SU-DHL-6 (cell line): ENCODE measurements at regions not wholly inside any gene's neighbourhood (a gene's known extent, or its start where the extent isn't known, plus 50 kb on each side); places are given as distances from the start of the nearest gene placed in this dataset.

Experiments
- H2AFZ ChIP-seq: fragments of 200-600 bp; sonication (generic); 2 replicates; pipeline ENCODE4 v1.6.1; 2014; ENCODE audit warnings: low read depth, mild to moderate bottlenecking, moderate library complexity, mixed read lengths, antibody characterized with exemption, low read length; ENCODE audit not compliant: severe bottlenecking
- H3F3A ChIP-seq: fragments of 200-600 bp; shearing (Covaris generic); 2 replicates; pipeline ENCODE4 v1.6.0; 2016; ENCODE audit warnings: antibody characterized with exemption, mild to moderate bottlenecking; ENCODE audit not compliant: insufficient read depth
- H3K27ac ChIP-seq: fragments of 200-600 bp; sonication (generic); 2 replicates; pipeline ENCODE4 v1.5.1; 2016; ENCODE audit warnings: low read depth, mild to moderate bottlenecking, low read length, moderate library complexity, mixed read lengths
- H3K27me3 ChIP-seq: fragments of 200-600 bp; sonication (generic), shearing (Covaris generic); 2 replicates; pipeline ENCODE4 v1.6.0; 2014; ENCODE audit warnings: mild to moderate bottlenecking, low read length
- H3K36me3 ChIP-seq: fragments of 200-600 bp; sonication (generic); 2 replicates; pipeline ENCODE4 v1.6.1; 2014; ENCODE audit warnings: mild to moderate bottlenecking, low read length, mixed read lengths
- H3K4me2 ChIP-seq: fragments of 300-600, 200-600 bp; shearing (Covaris generic), sonication (generic); 2 replicates; pipeline ENCODE4 v1.6.0; 2014; ENCODE audit warnings: low read length, low read depth, mild to moderate bottlenecking; ENCODE audit not compliant: poor library complexity, severe bottlenecking
- H3K4me3 ChIP-seq: fragments of 200-600 bp; sonication (generic); 2 replicates; pipeline ENCODE4 v1.5.1; 2014; ENCODE audit warnings: antibody characterized with exemption, low read length, mild to moderate bottlenecking, mixed read lengths; ENCODE audit not compliant: insufficient read depth, poor library complexity, severe bottlenecking
- H3K79me2 ChIP-seq: fragments of 200-600 bp; sonication (generic); 2 replicates; pipeline ENCODE4 v1.6.1; 2014; ENCODE audit warnings: mild to moderate bottlenecking, low read length, moderate library complexity; ENCODE audit not compliant: insufficient read depth
- H3K9ac ChIP-seq: fragments of 200-600 bp; sonication (generic); 2 replicates; pipeline ENCODE4 v1.7.0; 2014; ENCODE audit warnings: mild to moderate bottlenecking, low read length
- H3K9me2 ChIP-seq: fragments of 200-600 bp; sonication (generic); replicated peaks from 2 replicates; pipeline ENCODE4 v1.6.1; 2014; ENCODE audit warnings: low read length; ENCODE audit not compliant: insufficient read depth
- H3K9me3 ChIP-seq: fragments of 200-600 bp; sonication (generic); 2 replicates; pipeline ENCODE4 v1.6.1; 2014; ENCODE audit warnings: low read length, mixed read lengths; ENCODE audit not compliant: insufficient read depth
- H4K20me1 ChIP-seq: fragments of 200-600 bp; sonication (generic); 2 replicates; pipeline ENCODE4 v1.6.1; 2014; ENCODE audit warnings: low read depth, mild to moderate bottlenecking, antibody characterized with exemption, low read length, moderate library complexity, mixed read lengths
- EZH2phosphoT487 ChIP-seq: fragments of 200-600 bp; sonication (generic), shearing (Covaris generic); conservative IDR thresholded peaks from 2 replicates; pipeline ENCODE4 v1.6.1; 2018; ENCODE audit warnings: mild to moderate bottlenecking, antibody characterized with exemption, low read length, moderate library complexity, mixed read lengths
- TF ChIP-seq, protein P1 (sequence below): fragments of 200-600 bp; sonication (generic); IDR thresholded peaks from one replicate; pipeline ENCODE4 v1.5.1; 2017; ENCODE audit warnings: antibody characterized with exemption, mild to moderate bottlenecking, low read length, moderate library complexity; ENCODE audit not compliant: insufficient read depth, poor library complexity, severe bottlenecking

DNA sequence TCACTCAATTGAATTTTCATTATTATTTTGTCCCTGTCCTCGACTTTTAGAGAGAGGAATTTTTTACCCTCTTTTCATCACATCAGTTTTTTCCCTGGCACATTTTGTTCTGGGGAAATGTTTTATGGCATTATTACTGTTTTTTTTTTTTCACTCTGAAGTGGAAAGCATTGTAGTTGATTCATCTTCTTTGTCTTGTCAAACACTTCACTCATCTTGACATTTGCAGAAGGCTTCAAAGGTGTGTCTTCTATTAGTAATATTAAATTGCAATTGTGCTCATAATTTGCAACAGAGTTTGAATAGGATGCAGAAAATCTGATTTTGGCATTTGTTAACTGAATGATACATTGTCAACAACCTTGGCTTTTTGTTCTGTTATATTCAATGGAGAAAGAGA, 545.4 kb upstream of the ARX start:
- H3K36me3 ChIP-seq = no peaks in the 10 kb centered on the region
- no peaks in the 10 kb centered on the region for H3K9me3 ChIP-seq
- no peak overlapping the region for H2AFZ ChIP-seq
- no peak overlapping the region for H3K27ac ChIP-seq
- TF ChIP-seq, protein P1, sequence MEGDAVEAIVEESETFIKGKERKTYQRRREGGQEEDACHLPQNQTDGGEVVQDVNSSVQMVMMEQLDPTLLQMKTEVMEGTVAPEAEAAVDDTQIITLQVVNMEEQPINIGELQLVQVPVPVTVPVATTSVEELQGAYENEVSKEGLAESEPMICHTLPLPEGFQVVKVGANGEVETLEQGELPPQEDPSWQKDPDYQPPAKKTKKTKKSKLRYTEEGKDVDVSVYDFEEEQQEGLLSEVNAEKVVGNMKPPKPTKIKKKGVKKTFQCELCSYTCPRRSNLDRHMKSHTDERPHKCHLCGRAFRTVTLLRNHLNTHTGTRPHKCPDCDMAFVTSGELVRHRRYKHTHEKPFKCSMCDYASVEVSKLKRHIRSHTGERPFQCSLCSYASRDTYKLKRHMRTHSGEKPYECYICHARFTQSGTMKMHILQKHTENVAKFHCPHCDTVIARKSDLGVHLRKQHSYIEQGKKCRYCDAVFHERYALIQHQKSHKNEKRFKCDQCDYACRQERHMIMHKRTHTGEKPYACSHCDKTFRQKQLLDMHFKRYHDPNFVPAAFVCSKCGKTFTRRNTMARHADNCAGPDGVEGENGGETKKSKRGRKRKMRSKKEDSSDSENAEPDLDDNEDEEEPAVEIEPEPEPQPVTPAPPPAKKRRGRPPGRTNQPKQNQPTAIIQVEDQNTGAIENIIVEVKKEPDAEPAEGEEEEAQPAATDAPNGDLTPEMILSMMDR = no peak
- no peak for TF ChIP-seq EZH2phosphoT487
- no peak overlapping the region for H3K4me2 ChIP-seq
- H3K9ac ChIP-seq = no peak overlapping the region
- H3K9me2 ChIP-seq = no peaks in the 10 kb centered on the region
- no peaks in the 10 kb centered on the region for H3K27me3 ChIP-seq
- H3K4me3 ChIP-seq = no peak overlapping the region
- H3K79me2 ChIP-seq = no peaks in the 10 kb centered on the region
- H4K20me1 ChIP-seq = no peaks in the 10 kb centered on the region
- H3F3A ChIP-seq = no peaks in the 10 kb centered on the region

DNA sequence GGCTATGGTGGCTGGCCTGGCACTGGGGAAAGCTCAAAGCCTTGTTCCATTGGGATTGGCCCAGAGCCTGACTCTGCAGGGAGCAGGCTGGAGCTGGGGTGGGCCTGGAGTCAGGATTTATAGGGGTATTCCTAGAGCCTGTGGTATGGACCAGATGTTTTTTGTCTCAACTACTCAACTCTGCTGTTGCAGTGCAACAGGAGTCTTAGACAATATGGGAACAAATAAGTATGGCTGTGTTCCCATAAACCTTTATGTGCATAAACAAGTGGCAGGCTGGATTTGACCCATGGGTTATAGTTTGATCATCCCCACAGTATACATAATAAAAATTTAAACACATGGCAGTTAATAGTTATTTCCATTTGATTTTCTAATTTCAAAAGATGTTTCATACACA, 557.9 kb upstream of the ARX start:
- Histone ChIP-seq H3K9ac (no peak overlapping the region), H3K9me3 (no peaks in the 10 kb centered on the region), H3K79me2 (no peaks in the 10 kb centered on the region), H3K36me3 (no peaks in the 10 kb centered on the region), H3K4me2 (no peak overlapping the region), H3K9me2 (no peaks in the 10 kb centered on the region), H3K4me3 (no peak overlapping the region), H3K27ac (no peak overlapping the region), H3K27me3 (no peaks in the 10 kb centered on the region), H3F3A (no peaks in the 10 kb centered on the region), H2AFZ (no peak overlapping the region), H4K20me1 (no peaks in the 10 kb centered on the region)
- TF ChIP-seq EZH2phosphoT487 = no peak
- TF ChIP-seq, protein P1 = no peak

DNA sequence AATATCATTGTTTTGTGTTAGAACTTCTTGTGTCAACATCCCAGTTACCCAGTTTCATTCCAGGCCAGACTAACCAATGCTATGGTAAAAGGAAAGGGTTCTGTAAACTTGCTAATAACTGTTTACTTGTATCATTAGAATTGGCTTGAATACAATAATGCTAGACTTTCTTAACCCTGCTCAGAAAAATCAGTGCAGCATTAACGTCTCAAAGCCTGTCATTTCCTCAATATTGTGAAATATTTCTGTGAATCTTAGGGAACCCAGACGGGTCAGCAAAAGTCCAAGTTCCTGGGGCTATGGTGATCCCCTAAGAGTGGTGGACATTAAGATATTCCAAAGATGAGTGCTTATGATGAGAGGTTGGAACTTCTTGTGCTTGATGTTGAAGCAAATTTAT, 541.2 kb upstream of the MAGEB18 start:
- no peaks in the 10 kb centered on the region for H3K36me3 ChIP-seq
- no peak overlapping the region for H3K4me3 ChIP-seq
- H2AFZ ChIP-seq = no peak overlapping the region
- no peak overlapping the region for H3K9ac ChIP-seq
- H3K79me2 ChIP-seq = no peaks in the 10 kb centered on the region
- no peaks in the 10 kb centered on the region for H3K27me3 ChIP-seq
- H3K27ac ChIP-seq = no peak overlapping the region
- no peaks in the 10 kb centered on the region for H3K9me2 ChIP-seq
- no peaks in the 10 kb centered on the region for H4K20me1 ChIP-seq
- no peak overlapping the region for H3K4me2 ChIP-seq
- no peak for TF ChIP-seq EZH2phosphoT487
- TF ChIP-seq, protein P1 = no peak
- H3F3A ChIP-seq = no peaks in the 10 kb centered on the region
- no peaks in the 10 kb centered on the region for H3K9me3 ChIP-seq

DNA sequence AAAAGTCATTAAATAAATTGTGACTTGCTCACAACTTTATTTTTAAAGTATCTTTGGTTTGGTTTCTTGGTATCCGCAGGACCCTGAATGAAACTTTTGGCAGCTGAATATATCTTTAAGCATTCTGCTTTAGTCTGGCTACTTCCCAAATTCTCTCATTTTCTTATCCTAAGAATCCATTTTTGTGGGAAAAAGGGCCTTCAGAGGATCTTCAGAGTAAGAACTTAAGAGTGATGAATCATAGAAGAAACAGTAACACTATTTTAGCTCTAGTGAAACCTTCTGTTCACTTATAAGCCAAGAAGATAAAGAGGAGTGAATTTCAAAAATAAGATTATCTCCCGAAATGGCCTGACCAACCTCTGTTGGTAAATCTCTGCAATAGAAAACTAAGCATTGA, 540.6 kb upstream of the MAGEB18 start:
- Histone ChIP-seq H3K9ac (no peak overlapping the region), H3F3A (no peaks in the 10 kb centered on the region), H3K79me2 (no peaks in the 10 kb centered on the region), H3K4me3 (no peak overlapping the region), H3K36me3 (no peaks in the 10 kb centered on the region), H3K9me2 (no peaks in the 10 kb centered on the region), H3K27ac (no peak overlapping the region), H3K9me3 (no peaks in the 10 kb centered on the region), H3K27me3 (no peaks in the 10 kb centered on the region), H2AFZ (no peak overlapping the region), H3K4me2 (no peak overlapping the region), H4K20me1 (no peaks in the 10 kb centered on the region)
- no peak for TF ChIP-seq EZH2phosphoT487
- TF ChIP-seq, protein P1 = no peak
